ENCODE measurements at regions not wholly inside any gene's neighbourhood (a gene's known extent, or its start where the extent isn't known, plus 50 kb on each side); places are given as distances from the start of the nearest gene placed in this dataset.

- H3K27me3 Mint-ChIP-seq (ENCODE audit: insufficient read depth, low read depth, poor library complexity) = no peaks in the 10 kb centered on the region
- H3K4me1 Mint-ChIP-seq = peaks cover 4% of the 10 kb centered on the region; the same call in 1 of the 3 replicates
- H3K36me3 Mint-ChIP-seq (ENCODE audit: low read depth) = no peaks in the 10 kb centered on the region
- Histone ChIP-seq H4K20me1 (replicated peaks; ENCODE audit: insufficient read depth) (no peaks in the 10 kb centered on the region), H3K36me3 (ENCODE audit: insufficient read depth) (no peaks in the 10 kb centered on the region), H3F3A (replicated peaks; ENCODE audit: low read depth) (no peaks in the 10 kb centered on the region), H3K79me2 (replicated peaks; ENCODE audit: insufficient read depth) (no peaks in the 10 kb centered on the region), H3K4me2 (no peak overlapping the region), H3K27ac (ENCODE audit: low read depth) (no peak overlapping the region), H3K4me3 (no peak overlapping the region), H3K27me3 (ENCODE audit: insufficient read depth) (no peaks in the 10 kb centered on the region), H3K4me1 (ENCODE audit: insufficient read depth) (no peaks in the 10 kb centered on the region), H3K9me2 (ENCODE audit: insufficient read depth) (no peaks in the 10 kb centered on the region), H2AFZ (no peak overlapping the region)
- no peak for ATAC-seq
- TF ChIP-seq CREB1 (CRISPR knock-in tag; IDR thresholded peaks at IDR 0.05; ENCODE audit: low read depth) = no peak
- no peak for TF ChIP-seq ZNF462 (CRISPR knock-in tag; IDR thresholded peaks at IDR 0.05)
- TF ChIP-seq, protein P1, sequence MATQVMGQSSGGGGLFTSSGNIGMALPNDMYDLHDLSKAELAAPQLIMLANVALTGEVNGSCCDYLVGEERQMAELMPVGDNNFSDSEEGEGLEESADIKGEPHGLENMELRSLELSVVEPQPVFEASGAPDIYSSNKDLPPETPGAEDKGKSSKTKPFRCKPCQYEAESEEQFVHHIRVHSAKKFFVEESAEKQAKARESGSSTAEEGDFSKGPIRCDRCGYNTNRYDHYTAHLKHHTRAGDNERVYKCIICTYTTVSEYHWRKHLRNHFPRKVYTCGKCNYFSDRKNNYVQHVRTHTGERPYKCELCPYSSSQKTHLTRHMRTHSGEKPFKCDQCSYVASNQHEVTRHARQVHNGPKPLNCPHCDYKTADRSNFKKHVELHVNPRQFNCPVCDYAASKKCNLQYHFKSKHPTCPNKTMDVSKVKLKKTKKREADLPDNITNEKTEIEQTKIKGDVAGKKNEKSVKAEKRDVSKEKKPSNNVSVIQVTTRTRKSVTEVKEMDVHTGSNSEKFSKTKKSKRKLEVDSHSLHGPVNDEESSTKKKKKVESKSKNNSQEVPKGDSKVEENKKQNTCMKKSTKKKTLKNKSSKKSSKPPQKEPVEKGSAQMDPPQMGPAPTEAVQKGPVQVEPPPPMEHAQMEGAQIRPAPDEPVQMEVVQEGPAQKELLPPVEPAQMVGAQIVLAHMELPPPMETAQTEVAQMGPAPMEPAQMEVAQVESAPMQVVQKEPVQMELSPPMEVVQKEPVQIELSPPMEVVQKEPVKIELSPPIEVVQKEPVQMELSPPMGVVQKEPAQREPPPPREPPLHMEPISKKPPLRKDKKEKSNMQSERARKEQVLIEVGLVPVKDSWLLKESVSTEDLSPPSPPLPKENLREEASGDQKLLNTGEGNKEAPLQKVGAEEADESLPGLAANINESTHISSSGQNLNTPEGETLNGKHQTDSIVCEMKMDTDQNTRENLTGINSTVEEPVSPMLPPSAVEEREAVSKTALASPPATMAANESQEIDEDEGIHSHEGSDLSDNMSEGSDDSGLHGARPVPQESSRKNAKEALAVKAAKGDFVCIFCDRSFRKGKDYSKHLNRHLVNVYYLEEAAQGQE (IDR thresholded peaks at IDR 0.05; ENCODE audit: unreplicated experiment) = no peak
- no peak for TF ChIP-seq NANOG (IDR thresholded peaks at IDR 0.05; ENCODE audit: borderline replicate concordance)
- TF ChIP-seq ZNF331 (CRISPR knock-in tag; IDR thresholded peaks at IDR 0.05; ENCODE audit: low read depth) = no peak
- TF ChIP-seq EZH2 (IDR thresholded peaks at IDR 0.05; ENCODE audit: low read depth, unreplicated experiment) = no peak
- no peak for TF ChIP-seq ZNF114 (CRISPR knock-in tag; IDR thresholded peaks at IDR 0.05)
- no peak for TF ChIP-seq STAT1 (IDR thresholded peaks at IDR 0.05; ENCODE audit: unreplicated experiment)
- TF ChIP-seq CTCF (conservative IDR thresholded peaks at IDR 0.05; ENCODE audit: low read depth in 2 of 2) = no peak
- no peak overlapping the region for H3K27ac Mint-ChIP-seq
- DNase-seq (ENCODE audit: low spot score) = no peak
- H3K4me3 Mint-ChIP-seq = no peak overlapping the region
- no peaks in the 10 kb centered on the region; the same call in 2 of the 3 replicates for H3K9me3 Mint-ChIP-seq
Measured at GRCh38 chr3:82198009-82198408, 436.6 kb upstream of the GBE1 start.
